CD4-positive, alpha-beta T cell (primary cell): ENCODE measurements at regions not wholly inside any gene's neighbourhood (a gene's known extent, or its start where the extent isn't known, plus 50 kb on each side); places are given as distances from the start of the nearest gene placed in this dataset.

Source experiments
- ATAC-seq: fragments of 200-7000 bp; cut with Tn5 transposase; one replicate; pipeline ENCODE4 v1.10.0; 2022; ENCODE audit warnings: mild to moderate bottlenecking; ENCODE audit not compliant: poor library complexity
- CTCF ChIA-PET: fragments of 350-600 bp; sonication (Branson Sonifier 250); formaldehyde crosslinking; loops from one replicate; lab custom pipeline; 2021; ENCODE audit warnings: antibody characterized with exemption, inconsistent platforms; lab: Charles Lee
- POLR2A ChIA-PET: fragments of 350-600 bp; sonication (Branson Sonifier 250); formaldehyde crosslinking; loops from one replicate; lab custom pipeline; 2021; ENCODE audit warnings: antibody characterized with exemption, inconsistent platforms; lab: Charles Lee
- DNase-seq, 14 experiments: peaks; one replicate each; pipeline ENCODE4 v3.0.0-alpha.2; 2013 to 2020; ENCODE audit warnings: mixed read lengths in 2 of 14
- H3K27ac ChIP-seq, 2 donors: one replicate each; pipeline versions ENCODE4 v1.5.1 to v1.7.0; 2013; ENCODE audit warnings: low read length in 2 of 2, low read depth in 1 of 2, mild to moderate bottlenecking in 1 of 2
- H3K27me3 ChIP-seq, 2 experiments: 1 replicate in 1 of 2; 2 replicates in 1 of 2; pipeline versions ENCODE4 v1.6.1 to v1.7.0; 2013; ENCODE audit warnings: low read length in 2 of 2, control low read depth in 1 of 2, mild to moderate bottlenecking in 1 of 2, moderate library complexity in 1 of 2; ENCODE audit not compliant: insufficient read depth in 2 of 2, control insufficient read depth in 1 of 2
- H3K36me3 ChIP-seq: one replicate; pipeline ENCODE4 v1.6.1; 2013; ENCODE audit warnings: low read length, control low read depth; ENCODE audit not compliant: insufficient read depth
- H3K4me1 ChIP-seq: one replicate; pipeline ENCODE4 v1.6.1; 2013; ENCODE audit warnings: low read length, control low read depth; ENCODE audit not compliant: insufficient read depth
- H3K4me3 ChIP-seq: one replicate; pipeline ENCODE4 v1.5.1; 2013; ENCODE audit warnings: mild to moderate bottlenecking, low read length, moderate library complexity
- H3K9me3 ChIP-seq, 2 experiments: 1 replicate in 1 of 2; 2 replicates in 1 of 2; pipeline versions ENCODE4 v1.6.1 to v1.7.0; 2013; ENCODE audit warnings: low read length in 2 of 2, mild to moderate bottlenecking in 2 of 2, control low read depth in 1 of 2, moderate library complexity in 1 of 2; ENCODE audit not compliant: control insufficient read depth in 1 of 2, insufficient read depth in 1 of 2
- H3K27ac Mint-ChIP-seq: one replicate; pipeline ENCODE4 v1.8.0; 2020; ENCODE audit warnings: mixed read lengths
- H3K27me3 Mint-ChIP-seq: one replicate; pipeline ENCODE4 v1.8.0; 2021; ENCODE audit warnings: mixed read lengths
- H3K36me3 Mint-ChIP-seq: one replicate; pipeline ENCODE4 v1.8.0; 2021; ENCODE audit warnings: low read depth, mixed read lengths
- H3K4me1 Mint-ChIP-seq: one replicate; pipeline ENCODE4 v1.8.0; 2021; ENCODE audit warnings: low read depth, mixed read lengths
- H3K4me3 Mint-ChIP-seq: one replicate; pipeline ENCODE4 v1.8.0; 2020; ENCODE audit warnings: mild to moderate bottlenecking, mixed read lengths
- H3K9me3 Mint-ChIP-seq: one replicate; pipeline ENCODE4 v1.8.0; 2020; ENCODE audit warnings: mixed read lengths
- CTCF ChIP-seq: fragments of 200-600 bp; IDR thresholded peaks from one replicate; pipeline ENCODE4 v1.8.0; 2022; ENCODE audit warnings: antibody characterized with exemption, mild to moderate bottlenecking
- intact Hi-C, 2 experiments: fragments of 100-400 bp; cut with DNase I in 1 of 2; cut with micrococcal nuclease in 1 of 2; formaldehyde crosslinking; loops; one replicate each; pipeline versions ENCODE4 v1.15.1 to v1.9.0; 2023 to 2025; cut with DNase I, micrococcal nuclease

- Mint-ChIP-seq H3K4me3 (no peak overlapping the region), H3K27me3 (no peaks in the 10 kb centered on the region), H3K36me3 (no peaks in the 10 kb centered on the region), H3K27ac (no peak overlapping the region), H3K9me3 (no peaks in the 10 kb centered on the region), H3K4me1 (no peaks in the 10 kb centered on the region)
- ATAC-seq (no peak), DNase-seq (no peak)
- intact Hi-C loops, result no loop called here
- Histone ChIP-seq H3K27ac (no peak overlapping the region), H3K4me3 (no peak overlapping the region), H3K27me3 (no peaks in the 10 kb centered on the region), H3K36me3 (no peaks in the 10 kb centered on the region), H3K9me3 (no peaks in the 10 kb centered on the region), H3K4me1 (no peaks in the 10 kb centered on the region)
- no peak for TF ChIP-seq CTCF
- ChIA-PET CTCF (no interaction called here), POLR2A (no interaction called here)
These were observed 544.4 kb upstream of the EEF2KMT start for GRCh38 chr16:5642011-5642410.

- Histone ChIP-seq H3K4me3 (no peak overlapping the region), H3K4me1 (no peaks in the 10 kb centered on the region), H3K27me3 (peaks cover 0 to 2% of the 10 kb centered on the region in 2 experiments), H3K27ac (no peak overlapping the region), H3K9me3 (no peaks in the 10 kb centered on the region), H3K36me3 (no peaks in the 10 kb centered on the region)
- no peaks in the 10 kb centered on the region for H3K9me3 Mint-ChIP-seq
- intact Hi-C loops, result no loop called here
- H3K4me3 Mint-ChIP-seq, result no peak overlapping the region
- ATAC-seq (no peak), DNase-seq (no peak)
- no peak overlapping the region for H3K27ac Mint-ChIP-seq
- no peaks in the 10 kb centered on the region for H3K36me3 Mint-ChIP-seq
- no peaks in the 10 kb centered on the region for H3K27me3 Mint-ChIP-seq
- H3K4me1 Mint-ChIP-seq, result no peaks in the 10 kb centered on the region
- ChIA-PET CTCF (no interaction called here), POLR2A (no interaction called here)
- TF ChIP-seq CTCF, result no peak
These were observed 543.3 kb upstream of the EEF2KMT start for GRCh38 chr16:5640883-5641282.

DNA sequence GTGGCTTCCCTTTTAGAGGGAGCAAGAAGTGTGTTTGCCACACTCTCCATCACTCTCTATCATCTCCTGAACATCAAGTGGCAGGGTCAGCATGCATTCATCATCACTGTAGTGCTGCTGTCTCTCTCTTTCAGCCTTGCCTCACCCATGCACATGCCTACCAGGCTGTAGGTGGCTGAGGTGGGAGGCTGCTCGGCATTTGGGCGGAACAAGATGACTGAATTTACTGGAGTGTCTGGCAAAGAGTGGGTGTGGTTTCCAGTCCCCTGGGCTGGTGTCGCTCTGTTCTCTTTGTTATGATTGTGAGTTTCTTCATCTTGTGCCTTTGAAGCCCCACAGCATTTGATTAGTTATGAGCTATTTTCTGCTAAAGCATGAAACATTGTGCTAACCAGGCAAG lies 541.9 kb upstream of the EEF2KMT start:
- H3K9me3 Mint-ChIP-seq, result no peaks in the 10 kb centered on the region
- H3K4me1 Mint-ChIP-seq, result no peaks in the 10 kb centered on the region
- Histone ChIP-seq H3K4me3 (no peak overlapping the region), H3K9me3 (no peaks in the 10 kb centered on the region), H3K4me1 (no peaks in the 10 kb centered on the region), H3K36me3 (no peaks in the 10 kb centered on the region), H3K27ac (no peak overlapping the region), H3K27me3 (peaks cover 0 to 5% of the 10 kb centered on the region in 2 experiments)
- ChIA-PET POLR2A (no interaction called here), CTCF (no interaction called here)
- no peaks in the 10 kb centered on the region for H3K36me3 Mint-ChIP-seq
- H3K4me3 Mint-ChIP-seq, result no peak overlapping the region
- no peak for TF ChIP-seq CTCF
- no peaks in the 10 kb centered on the region for H3K27me3 Mint-ChIP-seq
- DNase-seq (no peak), ATAC-seq (no peak)
- H3K27ac Mint-ChIP-seq, result no peak overlapping the region
- intact Hi-C loops, result no loop called here
